ENCODE measurements at regions not wholly inside any gene's neighbourhood (a gene's known extent, or its start where the extent isn't known, plus 50 kb on each side); places are given as distances from the start of the nearest gene placed in this dataset.

DNA sequence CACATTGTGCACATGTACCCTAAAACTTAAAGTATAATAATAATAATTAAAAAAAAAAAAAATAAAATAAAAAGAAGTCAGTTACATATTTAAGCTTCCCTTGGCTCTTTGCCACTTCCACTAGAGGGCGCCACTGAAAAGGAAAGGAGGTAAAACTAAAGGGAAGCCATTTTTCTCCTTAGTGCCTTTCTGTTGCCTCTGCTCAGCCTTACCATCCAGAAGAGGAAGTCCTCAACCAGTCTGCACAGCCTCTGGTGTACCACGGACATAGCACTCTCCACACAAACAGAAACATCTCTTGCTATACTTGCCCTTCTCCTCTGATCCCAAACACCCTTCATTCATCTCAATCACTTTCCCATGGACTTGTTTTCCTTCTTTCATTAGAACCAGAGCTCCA, 169.0 kb upstream of the EEA1 start:
- no peak overlapping the region for H3K27ac ChIP-seq
- TF ChIP-seq POLR2A (IDR thresholded peaks at IDR 0.05) (no peak), CTCF (IDR thresholded peaks at IDR 0.05) (peak in 2 of 3 donors; percentile 19 to 35), POLR2AphosphoS5 (IDR thresholded peaks at IDR 0.05) (no peak)
- intact Hi-C loops (cut with DNase I; ENCODE audit: low total_unique reads): no loop called here

DNA sequence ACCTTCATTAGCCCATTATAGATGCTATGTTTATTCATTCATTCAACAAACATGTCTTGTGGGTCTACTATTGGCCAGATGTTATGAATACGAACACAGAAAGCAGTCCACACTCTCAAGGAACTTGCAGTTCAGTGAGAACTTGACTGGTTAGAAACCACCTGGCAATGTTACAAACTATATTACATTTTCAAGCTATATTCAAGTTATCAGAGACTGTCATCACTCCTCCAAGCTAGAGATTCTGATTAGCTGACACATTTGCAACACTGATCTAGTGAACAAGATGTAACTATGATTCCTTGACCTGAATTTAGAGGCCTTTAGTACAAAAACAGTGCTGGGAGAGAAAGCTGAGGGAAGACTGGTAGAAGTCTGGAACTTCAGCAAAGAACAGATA, 170.7 kb upstream of the EEA1 start:
- Histone ChIP-seq H3K27me3 (no peaks in the 10 kb centered on the region), H3K4me1 (no peaks in the 10 kb centered on the region), H3K4me3 (no peak overlapping the region), H3K36me3 (no peaks in the 10 kb centered on the region), H3K9me3 (no peaks in the 10 kb centered on the region), H3K27ac (no peak overlapping the region)
- TF ChIP-seq POLR2A (IDR thresholded peaks at IDR 0.05): no peak
- no peak for TF ChIP-seq POLR2AphosphoS5 (IDR thresholded peaks at IDR 0.05)
- TF ChIP-seq CTCF (IDR thresholded peaks at IDR 0.05): no peak
- intact Hi-C loops (cut with DNase I; ENCODE audit: low total_unique reads): no loop called here
- DNase-seq (ENCODE audit: low spot score in 2 of 2): no peak

More for the DNA sequence above, 169.0 kb upstream of the EEA1 start:
- Histone ChIP-seq H3K27me3 (no peaks in the 10 kb centered on the region), H3K36me3 (no peaks in the 10 kb centered on the region), H3K4me1 (no peaks in the 10 kb centered on the region), H3K4me3 (no peak overlapping the region), H3K9me3 (no peaks in the 10 kb centered on the region)
- DNase-seq (ENCODE audit: low spot score in 2 of 2): no peak

DNA sequence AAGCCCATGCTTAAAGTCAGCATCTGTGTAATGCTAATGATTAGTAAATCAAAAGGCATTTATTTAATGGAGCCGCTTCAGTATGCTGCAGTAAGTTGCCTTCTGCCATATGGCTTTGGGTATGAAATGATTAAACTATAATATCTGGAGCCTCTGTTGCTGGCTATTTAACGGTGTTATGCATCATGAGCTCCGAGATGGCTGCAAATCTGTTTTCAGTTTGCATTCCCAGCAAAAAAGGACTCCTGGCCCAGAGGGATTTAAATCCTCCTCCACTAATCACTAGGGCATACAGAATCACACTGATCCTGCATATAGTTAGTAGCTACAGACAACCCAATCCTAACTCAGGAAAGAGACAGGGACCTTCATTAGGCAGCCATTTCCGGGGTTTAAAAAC, 171.5 kb upstream of the EEA1 start:
- Histone ChIP-seq H3K4me3 (no peak overlapping the region), H3K27ac (no peak overlapping the region), H3K36me3 (no peaks in the 10 kb centered on the region), H3K27me3 (no peaks in the 10 kb centered on the region), H3K4me1 (no peaks in the 10 kb centered on the region), H3K9me3 (no peaks in the 10 kb centered on the region)
- intact Hi-C loops (cut with DNase I; ENCODE audit: low total_unique reads): no loop called here
- TF ChIP-seq CTCF (IDR thresholded peaks at IDR 0.05) (no peak), POLR2A (IDR thresholded peaks at IDR 0.05) (no peak)
- no peak for DNase-seq (ENCODE audit: low spot score in 2 of 2)

DNA sequence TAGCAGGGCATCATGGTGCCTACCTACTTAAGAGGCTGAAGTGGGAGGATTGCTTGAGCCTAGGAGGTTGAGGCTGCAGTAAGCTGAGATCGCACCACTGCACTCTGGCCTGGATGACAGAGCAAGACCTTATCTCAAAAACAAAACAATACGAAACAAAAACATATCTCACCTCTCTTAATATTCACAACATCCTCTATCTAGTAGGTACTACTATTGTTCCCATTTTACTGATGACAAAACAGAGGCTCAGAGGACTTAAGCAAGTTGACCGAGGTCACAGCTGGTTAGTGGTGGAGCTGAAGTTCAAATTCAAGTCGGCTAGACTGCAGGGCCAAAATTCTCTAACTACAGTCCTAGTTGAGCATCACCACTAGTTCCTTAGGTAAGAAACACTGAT, 172.3 kb upstream of the EEA1 start:
- Histone ChIP-seq H3K27me3 (no peaks in the 10 kb centered on the region), H3K4me3 (no peak overlapping the region), H3K36me3 (no peaks in the 10 kb centered on the region), H3K9me3 (no peaks in the 10 kb centered on the region), H3K4me1 (no peaks in the 10 kb centered on the region), H3K27ac (no peak overlapping the region)
- intact Hi-C loops (cut with DNase I; ENCODE audit: low total_unique reads): no loop called here
- TF ChIP-seq POLR2AphosphoS5 (IDR thresholded peaks at IDR 0.05) (no peak), POLR2A (IDR thresholded peaks at IDR 0.05) (no peak), CTCF (IDR thresholded peaks at IDR 0.05) (no peak)
- no peak for DNase-seq (ENCODE audit: low spot score in 2 of 2)

DNA sequence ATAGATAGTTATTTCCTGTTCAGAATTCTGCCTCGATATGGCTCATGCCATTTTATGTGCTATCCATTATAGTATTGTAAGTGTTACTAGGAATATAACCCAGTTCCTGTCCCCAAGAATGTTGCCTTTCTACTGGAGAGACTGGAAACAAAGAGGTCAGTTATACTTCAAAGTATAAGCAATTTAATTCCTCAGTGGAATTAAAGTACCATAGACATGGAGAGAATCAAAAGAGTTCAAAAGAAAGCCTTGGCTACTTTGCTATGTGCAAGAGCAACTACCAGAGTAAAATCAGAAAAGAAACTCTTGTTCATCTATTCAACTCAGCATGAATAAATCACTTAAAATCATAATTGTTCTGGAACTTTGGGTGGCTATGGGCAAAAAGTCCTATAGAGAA, 173.2 kb upstream of the EEA1 start:
- no peak overlapping the region for H3K27ac ChIP-seq
- intact Hi-C loops (cut with DNase I; ENCODE audit: low total_unique reads): no loop called here

More for the DNA sequence above, 173.2 kb upstream of the EEA1 start:
- Histone ChIP-seq H3K9me3 (no peaks in the 10 kb centered on the region), H3K4me1 (no peaks in the 10 kb centered on the region), H3K27me3 (no peaks in the 10 kb centered on the region), H3K36me3 (no peaks in the 10 kb centered on the region), H3K4me3 (no peak overlapping the region)
- no peak for TF ChIP-seq CTCF (IDR thresholded peaks at IDR 0.05)
- TF ChIP-seq POLR2AphosphoS5 (IDR thresholded peaks at IDR 0.05): no peak
- TF ChIP-seq POLR2A (IDR thresholded peaks at IDR 0.05): no peak
- DNase-seq (ENCODE audit: low spot score in 2 of 2): no peak

All from breast epithelium (tissue), 4 donors.